ENCODE measurements at regions not wholly inside any gene's neighbourhood (a gene's known extent, or its start where the extent isn't known, plus 50 kb on each side); places are given as distances from the start of the nearest gene placed in this dataset.
"Not testable (repeated sequence)": the region's sequence is repeated elsewhere in the genome, so short reads cannot be mapped to it uniquely, and the experiment has no call there.

DNA sequence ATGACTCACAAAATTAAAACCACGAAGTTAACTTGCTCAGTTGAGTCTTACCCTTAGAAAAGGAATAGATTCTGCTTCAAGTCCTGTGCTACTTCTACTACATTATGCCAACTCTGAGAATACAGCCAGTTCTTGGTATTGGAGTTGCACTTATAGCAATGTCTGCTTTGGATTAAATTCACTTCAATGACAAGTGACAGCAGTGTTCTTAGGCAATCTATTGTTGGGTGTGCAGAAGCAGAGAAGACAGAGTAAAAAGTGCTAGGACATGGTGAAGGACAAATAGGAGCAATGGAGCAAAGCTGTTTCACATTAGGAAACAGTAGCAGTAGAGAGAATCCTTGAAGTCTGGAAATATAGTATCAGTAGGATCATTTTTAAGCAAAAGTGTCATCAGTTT lies 713.1 kb downstream of the SI start:
- DNase-seq, result no peak

DNA sequence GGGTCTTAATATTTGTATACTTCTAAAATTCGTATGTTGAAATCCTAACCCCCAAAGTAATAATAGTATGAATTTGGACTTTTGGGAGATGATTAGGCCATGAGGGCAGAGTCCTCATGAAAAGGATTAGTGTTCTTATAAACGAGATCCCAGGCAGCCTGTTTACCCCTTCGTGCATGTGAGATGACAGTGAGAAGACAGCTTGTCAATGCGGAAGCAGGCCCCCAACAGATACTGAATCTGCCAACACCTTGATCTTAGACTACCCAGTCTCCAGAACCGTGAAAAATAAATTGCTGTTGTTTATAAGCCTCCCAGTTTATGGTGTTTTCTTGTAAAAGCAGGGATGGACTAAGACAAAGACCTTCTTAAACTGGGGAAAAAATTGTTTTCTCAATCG lies 714.2 kb downstream of the SI start:
- no peak for DNase-seq

DNA sequence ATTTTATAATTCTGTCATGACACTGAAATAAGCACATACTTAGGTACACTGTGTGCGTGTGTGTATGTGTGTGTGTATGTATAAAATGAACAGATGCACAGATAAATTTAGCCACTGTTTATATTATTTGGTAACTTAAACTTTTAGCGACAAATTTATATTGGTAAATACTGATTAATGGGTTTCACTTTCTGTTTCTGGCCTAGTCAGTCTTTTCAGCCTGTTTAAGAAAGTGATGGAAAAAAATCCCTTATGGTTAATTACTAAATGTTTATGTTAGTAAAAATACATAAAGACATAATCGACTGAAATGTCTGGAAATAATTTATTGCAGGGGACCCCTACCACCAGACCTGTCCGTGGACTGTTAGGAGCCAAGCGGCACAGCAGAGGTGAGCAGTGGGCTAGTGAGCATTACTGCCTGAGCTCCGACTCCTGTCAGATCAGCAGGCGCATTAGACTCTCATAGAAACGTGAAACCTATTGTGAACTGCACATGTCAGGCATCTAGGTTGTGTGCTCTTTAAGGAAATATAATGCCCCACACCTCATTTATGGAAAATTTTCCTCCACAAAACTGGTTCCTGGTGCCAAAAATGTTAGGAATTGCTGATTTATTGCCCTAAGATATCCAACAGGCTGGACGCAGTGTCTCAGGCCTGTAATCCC lies 717.4 kb downstream of the SI start:
- no peak for DNase-seq

DNA sequence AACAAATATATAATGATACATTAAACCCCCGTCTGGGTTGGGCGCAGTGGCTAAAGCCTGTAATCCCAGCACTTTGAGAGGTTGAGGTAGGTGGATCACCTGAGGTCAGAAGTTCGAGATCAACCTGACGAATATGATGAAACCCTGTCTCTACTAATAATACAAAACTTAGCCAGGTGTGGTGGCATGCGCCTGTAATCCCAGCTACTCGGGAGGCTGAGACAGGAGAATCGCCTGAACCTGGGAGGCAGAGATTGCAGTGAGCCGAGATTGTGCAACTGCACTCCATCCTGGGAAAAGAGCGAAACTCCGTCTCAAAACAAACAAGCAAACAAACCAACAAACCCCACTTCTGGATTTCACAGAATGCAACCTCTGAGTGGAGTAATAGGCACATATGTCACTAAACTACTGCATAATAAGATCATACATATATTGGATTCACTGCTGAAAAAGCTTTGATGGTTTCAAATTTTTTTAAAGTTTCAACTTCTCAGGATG lies 718.2 kb downstream of the SI start:
- no peak for DNase-seq

DNA sequence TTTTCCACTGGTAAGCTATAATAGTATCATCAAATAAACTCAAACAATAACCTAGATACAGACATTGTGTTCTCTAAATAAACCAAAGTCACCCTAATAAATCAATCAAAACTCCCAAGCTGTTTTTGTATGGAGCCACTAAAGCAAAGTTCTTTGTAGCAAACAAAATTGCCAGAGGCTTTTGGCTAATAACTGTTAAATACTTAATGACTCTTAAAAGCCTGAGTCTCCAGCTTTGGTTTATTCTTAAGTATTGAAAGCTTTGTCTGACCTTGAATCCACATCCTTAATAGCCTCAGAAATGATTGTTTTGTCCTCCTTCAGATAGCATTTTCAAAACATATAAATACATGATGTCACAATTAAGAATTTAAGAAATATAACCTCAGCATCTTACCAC lies 725.3 kb downstream of the SI start:
- DNase-seq, result no peak

DNA sequence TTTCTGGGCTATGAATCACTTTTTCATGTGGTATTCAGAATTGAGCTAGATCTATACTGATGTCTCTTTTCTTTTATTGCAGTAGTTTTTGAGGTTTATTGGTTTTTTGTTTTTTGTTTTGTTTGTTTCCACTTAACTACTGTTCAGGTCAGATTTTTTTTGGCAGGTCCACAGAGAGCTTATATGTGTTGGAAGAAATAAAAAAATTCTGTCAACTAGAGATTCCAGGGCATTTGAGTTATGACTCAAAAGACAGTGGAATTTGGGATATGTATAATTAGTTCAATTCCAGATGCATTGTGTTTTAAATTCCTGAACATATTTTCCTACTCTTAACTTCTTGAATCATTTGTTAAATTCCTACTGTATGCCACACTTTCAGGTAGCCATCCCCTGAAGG lies 727.2 kb downstream of the SI start:
- no peak for DNase-seq

DNA sequence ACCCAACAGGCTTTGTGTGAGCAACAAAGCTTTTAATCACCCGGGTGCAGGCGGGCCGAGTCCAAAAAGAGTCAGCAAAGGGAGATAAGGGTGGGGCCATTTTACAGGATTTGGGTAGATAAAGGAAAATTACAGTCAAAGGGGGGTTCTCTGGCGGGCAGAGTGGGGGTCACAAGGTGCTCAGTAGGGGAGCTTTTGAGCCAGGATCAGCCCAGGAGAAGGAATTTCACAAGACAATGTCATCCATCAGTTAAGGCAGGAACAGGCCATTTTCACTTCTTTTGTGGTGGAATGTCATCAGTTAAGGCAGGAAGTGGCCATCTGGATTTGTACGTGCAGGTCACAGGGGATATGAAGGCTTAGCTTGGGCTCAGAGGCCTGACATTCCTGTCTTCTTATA lies 736.1 kb downstream of the SI start:
- DNase-seq, result not testable (repeated sequence)

DNA sequence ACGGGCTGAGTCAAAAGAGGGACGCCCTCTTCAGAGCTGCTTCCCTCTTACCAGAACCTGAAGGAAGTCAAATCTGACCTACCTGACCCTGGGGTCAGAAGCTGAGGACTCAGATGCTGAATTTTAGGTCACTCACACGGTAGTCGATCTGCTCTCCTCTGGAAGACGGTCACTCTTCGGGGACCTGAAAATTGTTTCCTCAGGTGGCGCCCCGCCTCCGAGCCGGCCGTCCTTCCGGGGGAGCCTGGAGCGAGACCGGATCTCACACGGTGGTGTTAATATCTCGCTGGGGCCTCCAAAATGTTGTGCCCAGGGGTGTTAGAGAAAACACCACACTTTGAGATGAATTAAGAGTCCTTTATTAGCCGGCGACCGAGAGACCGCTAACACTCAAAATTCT lies 737.2 kb downstream of the SI start:
- DNase-seq, result no peak

DNA sequence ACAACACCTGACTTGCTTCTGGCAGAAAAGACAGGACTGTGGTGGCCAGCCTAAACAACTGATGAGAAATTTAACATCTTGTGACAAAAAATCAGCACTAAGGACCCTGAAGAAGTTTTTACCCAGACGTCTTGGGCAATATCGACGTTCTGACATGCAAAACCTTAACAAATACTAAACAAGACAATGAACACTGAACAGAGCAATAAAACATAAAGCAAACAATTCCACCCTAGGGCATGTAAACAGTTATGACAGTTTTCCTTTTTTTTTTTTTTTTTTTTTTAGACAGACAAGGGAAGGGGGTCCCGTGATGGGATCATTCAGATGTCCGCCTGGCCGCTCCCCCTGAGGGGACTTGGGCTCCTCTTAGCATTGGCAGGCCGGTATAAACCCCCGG lies 738.0 kb downstream of the SI start:
- no peak for DNase-seq

DNA sequence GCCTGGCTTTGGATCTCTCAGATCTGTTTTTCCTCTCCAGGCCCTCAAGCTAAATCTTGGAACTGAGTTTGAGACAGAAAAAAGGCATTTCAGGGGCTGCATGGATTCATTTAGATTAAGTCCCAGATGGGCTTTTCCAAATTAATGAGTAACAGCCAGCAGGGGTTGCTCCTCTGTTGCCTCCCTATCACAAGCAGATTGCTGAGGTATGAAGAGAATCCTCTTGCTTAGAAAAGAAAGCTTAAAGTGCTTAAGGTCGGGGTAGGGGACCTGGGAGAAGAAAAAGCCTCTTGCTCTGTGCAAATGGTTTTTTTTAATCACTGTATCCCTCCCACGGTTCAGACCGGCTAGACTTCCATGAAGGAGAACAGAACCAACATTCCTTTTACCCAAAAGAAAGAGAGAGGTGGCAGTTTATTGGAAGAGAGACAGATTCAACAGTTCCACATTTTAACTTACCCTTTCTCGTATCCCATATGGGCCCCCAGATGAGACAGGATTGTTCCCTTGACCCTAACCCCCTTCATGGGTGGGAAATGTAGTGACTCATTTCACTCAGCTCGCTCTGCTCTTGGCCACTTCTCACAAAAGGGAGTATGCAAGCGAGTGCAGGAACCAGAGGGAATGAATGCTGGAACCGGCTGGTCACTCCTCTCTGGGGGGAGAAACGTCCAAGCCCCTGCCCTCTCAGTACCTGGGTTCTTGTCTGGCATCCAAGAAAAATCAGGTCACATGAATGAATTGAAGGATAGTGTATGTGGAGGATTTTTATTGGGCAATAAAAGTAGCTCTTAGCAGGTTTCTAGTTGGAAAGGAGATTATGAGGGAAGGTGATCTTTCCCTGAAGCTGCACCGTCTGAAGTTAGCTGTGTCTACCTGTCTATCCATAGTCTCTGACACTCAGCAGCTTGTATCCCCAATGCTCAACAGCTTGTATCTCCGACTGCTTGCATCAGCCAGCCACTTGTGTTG lies 745.2 kb downstream of the SI start:
- no peak for DNase-seq

DNA sequence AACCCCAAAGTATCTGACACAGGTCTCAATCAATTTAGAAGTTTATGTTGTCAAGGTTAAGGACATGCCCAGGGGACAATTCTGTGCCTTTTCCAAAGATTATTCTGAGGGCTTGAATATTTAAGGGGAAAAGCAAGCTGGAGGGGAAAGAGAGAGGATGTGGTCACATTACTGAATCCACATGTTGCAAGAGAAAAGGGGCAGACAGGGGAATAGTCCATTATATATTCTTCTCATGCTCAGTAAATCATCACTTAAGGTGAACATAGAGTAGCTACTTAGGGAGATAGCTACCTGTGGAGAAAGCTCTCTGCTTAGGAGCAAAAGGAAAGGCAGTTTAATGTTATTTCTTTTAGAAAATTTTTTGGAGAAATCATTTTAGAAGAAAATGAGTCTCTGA lies 751.6 kb downstream of the SI start:
- DNase-seq, result no peak

DNA sequence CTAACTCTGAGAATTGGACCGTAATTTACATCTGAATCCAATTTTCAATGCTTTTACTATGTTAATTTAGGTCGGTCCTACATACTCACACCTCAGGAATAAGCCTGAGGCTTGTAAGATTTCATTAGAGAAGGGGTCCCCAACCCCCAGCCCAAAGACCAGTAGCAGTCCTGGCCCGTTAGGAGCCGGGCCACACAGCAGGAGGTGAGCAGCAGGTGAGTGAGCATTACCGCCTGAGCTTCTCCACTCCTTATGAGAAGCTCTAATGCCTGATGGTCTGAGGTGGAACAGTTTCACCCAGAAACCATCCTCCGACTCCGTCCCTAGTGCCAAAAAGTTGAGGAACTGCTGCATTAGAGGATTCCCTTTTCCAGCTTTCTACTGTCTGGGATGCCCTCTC lies 757.3 kb downstream of the SI start:
- DNase-seq, result no peak

DNA sequence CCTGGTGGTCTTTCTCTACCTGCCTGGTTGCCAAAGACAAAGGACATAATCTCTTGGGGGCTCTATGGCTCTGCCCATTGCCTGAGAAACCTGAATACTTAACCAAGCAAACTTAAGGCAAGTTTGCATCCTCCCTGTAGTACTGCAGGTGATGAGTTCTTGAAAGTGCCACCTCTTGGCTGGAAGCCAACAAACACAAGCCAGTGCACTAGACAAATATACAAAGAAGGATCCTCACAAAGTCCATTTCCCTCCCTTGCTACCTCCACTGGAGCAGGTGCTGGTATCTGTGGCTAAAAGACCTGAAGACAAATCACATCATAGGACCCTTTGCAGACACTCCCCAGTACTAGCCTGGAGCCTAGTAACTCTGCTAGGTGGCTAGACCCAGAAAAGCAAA lies 772.3 kb downstream of the SI start:
- DNase-seq, result no peak

DNA sequence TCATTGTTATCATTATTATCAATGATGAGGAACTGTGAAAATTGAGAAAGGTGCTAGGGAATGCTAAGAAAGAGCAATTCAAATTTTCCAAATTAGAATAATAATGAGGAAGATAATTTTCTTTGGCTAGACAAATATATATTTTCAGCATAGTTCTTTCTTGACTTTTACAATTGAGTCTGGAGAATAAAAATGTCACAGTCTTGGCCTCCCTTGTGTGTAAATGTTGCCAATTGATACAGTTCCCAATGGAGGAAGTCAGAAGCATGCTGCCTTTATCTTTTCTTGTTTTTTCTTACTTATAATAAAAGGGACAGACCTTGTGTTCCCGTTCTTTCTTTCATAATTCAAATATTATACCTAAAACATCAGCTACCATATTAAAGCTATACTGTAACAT lies 774.4 kb downstream of the SI start:
- DNase-seq, result no peak

DNA sequence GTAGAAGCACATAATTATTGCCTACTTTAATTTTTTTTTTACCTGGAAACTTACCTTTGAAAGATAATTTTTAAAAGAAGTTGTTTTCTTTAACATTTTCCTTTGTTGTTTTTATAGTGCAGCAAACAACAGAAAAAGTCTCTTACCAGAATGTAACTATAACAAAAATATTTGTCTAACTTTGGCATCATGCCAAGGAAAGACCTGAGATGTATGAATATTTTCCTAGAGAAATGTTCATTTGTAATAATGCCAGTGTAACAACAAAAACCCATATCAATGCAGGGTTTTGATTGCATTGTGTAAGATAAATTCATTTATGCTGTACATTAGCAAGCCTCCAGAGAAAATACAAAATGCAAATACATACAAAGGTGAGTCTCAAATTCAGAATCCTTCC lies 775.7 kb downstream of the SI start:
- DNase-seq, result no peak

DNA sequence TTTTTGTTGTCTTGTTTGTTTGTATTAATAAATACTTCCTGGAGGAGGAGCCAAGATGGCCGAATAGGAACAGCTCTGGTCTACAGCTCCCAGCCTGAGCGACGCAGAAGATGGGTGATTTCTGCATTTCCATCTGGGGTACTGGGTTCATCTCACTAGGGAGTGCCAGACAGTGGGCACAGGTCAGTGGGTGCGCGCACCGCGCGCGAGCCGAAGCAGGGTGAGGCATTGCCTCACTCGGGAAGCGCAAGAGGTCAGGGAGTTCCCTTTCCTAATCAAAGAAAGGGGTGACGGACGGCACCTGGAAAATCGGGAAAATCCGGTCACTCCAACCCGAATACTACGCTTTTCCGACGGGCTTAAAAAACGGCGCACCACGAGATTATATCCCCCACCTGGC lies 786.8 kb downstream of the SI start:
- DNase-seq, result not testable (repeated sequence)

DNA sequence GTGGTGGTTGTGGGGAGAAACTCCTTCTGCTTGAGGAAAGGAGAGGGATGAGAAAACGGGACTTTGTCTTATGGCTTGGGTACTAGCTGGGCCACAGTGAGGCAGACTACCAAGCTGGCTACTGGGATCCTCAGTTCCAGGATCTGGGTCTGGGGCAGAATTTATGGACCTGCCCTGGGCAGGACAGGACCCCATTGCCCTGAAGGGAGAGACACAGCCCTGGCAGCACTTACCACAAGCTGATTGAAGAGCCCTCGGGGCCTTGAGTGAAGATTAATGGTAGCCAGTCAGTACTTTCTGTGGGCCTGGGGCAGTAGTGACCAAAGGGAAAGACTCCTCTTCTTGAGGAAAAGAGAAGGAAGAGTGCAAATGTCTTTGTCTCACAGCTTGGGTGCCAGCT lies 799.7 kb downstream of the SI start:
- no peak for DNase-seq

DNA sequence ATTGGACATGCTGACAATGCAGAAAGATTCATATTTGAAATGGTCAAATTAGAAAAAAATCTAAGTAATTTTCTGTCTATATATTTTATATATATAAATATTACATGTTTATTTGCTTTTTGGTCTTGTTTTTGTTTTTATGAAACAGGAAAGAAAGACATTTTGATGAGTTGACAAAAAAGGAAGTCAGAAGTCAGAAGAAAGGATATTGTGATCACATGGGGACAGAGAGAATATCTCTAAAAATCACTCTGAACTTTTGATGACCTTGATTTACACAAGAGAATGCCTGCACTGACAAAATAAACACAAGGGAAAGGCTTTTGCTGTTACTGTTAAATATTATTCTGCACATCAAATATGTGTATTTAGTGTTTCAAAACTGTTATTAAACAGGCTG lies 811.2 kb downstream of the SI start:
- DNase-seq, result no peak

DNA sequence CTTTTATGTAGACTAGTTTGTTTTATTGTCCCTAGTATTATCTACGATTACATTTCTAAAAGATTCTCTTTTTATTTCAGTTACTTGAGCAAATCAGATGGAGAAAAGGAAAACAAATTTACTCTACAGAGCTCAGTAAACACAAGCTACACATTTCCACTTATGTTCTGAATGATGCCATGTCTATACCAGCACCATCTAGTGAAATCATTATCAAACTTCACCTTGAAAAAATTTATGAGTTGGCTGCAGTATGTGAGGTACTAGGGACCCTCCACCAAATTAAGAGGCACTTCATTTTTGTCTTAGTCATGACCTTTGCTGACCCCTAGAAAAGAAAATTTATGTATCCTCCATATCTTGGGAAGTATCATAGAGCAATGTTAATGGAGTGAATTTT lies 827.4 kb downstream of the SI start:
- no peak for DNase-seq

DNA sequence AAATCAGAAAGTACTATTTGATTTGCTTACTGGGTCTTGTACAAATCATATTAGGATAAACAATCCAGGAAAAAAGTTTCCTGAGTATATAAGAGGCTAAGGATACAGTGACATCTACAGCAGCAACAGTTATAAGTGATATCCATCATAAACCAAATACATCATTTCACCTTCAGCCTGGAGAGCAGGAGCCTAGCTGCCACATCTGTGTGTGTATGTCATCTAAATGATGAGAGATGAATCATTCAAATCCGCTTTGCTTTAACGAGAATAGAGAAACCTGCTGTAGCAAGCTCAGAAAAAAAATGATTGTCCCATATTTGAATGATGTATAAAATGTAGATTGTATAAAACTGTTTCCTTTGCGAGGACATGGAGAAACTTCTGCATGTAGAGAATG lies 841.4 kb downstream of the SI start:
- DNase-seq, result no peak

DNA sequence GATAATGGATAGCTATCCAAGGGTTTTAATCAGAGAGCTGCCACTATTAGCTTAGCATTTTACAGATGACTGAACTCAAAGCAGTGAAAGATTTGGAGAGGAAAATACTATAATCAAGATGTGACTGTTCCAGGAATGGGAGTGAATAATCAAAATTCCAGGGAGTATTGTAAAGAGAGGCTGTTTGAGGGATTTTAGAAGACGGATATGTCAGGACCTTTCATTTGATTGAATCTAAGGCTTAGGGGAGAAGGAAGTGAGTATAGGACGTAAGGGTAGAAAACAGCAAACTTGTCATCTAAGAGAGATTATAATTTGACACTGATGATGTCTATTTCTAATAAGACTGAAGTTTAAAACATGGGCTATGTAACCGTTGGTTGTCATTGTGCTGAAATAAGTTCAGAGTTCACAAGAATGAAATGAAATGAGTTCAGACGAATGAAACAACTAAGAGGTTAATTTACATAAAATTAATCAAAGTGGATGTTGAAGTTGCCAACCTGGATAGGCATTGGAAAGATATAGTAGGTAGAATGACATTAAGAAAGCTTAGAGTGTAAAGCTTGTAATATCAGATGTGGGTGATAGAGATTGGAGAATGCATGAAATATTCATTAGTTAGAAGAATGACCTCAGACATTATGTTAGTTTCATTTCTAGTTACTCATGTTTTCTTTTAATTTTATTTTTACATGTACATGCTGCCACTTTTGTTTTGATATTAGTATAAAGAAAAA lies 842.8 kb downstream of the SI start:
- DNase-seq, result no peak

DNA sequence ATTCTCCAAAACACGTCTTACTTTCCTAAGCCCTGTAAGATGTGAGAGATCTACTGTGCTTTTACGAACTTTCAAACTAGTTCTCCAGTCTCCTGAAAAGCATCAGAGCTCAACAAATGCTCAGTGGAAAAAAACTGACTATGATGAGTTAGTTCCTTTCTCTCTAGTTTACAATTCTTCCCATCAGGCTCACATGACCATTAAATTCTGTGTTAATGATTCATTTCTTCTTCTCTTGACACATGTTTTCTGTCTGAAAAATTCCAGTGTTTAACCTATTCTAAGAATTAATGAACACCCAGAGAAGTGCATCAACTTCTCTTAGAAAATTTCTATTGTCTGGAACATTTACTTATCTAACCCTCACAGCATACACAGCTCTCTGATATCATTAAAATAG lies 844.3 kb downstream of the SI start:
- no peak for DNase-seq

DNA sequence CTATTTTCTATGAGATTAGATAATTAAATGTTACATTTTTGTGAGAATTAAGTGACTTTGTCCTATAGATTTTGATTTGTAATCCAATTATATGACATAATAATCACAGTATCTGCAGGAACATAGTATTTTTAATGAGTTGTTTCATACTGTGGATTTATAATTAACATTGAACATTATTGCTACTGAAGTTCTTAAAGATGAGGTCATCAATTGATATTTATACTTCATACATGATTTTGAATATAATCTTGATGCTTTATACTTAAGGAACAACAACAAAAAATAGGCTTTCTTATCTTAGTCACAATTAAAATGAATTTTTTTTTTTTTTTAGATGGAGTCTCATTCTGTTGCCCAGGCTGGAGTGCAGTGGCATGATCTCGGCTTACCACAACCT lies 846.6 kb downstream of the SI start:
- no peak for DNase-seq

All from T-helper 2 cell (primary cell).